K562 (cell line): ENCODE measurements at regions not wholly inside any gene's neighbourhood (a gene's known extent, or its start where the extent isn't known, plus 50 kb on each side); places are given as distances from the start of the nearest gene placed in this dataset.

Experiments used
- ATAC-seq: fragments of 200-7000 bp; cut with Tn5 transposase; 3 replicates; pipeline ENCODE4 v1.9.1; 2020; ENCODE audit warnings: moderate library complexity
- BruUV-seq: library from RNA; stranded (reverse); fragments of 400-500 nt; replicated peaks from 2 replicates; lab custom pipeline; 2021; lab: Mats Ljungman, UMichigan
- CTCF ChIA-PET: fragments of 300-600 bp; formaldehyde crosslinking; extraction: SDS; loops from one replicate; lab custom pipeline; 2021; ENCODE audit warnings: low intra/inter-chr PET ratio; lab: Yijun Ruan, JAX
- POLR2A ChIA-PET: fragments of 300-600, 350-650 bp; sonication (Branson Sonifier 250); formaldehyde crosslinking; extraction: SDS; loops from one replicate; lab custom pipeline; 2021; ENCODE audit warnings: antibody characterized with exemption, inconsistent platforms; lab: Yijun Ruan, JAX
- DNase-seq, 4 experiments: peaks; one replicate each; pipeline versions ENCODE4 v3.0.0 to v3.0.0-alpha.2; 2011 to 2018; ENCODE audit warnings: low spot score in 3 of 4, mixed read lengths in 3 of 4; ENCODE audit errors: extremely low read depth in 1 of 4
- FAIRE-seq: peaks from 2 replicates; lab custom pipeline; 2011; peaks lifted over from hg19 to GRCh38; lab: Jason Lieb, UNC
- H2AFZ ChIP-seq: 2 replicates; pipeline ENCODE4 v1.6.0; 2011; ENCODE audit warnings: low read depth, low read length, control low read depth, inconsistent platforms
- H3K27ac ChIP-seq: fragments of 200-600 bp; 3 replicates; pipeline ENCODE4 v1.8.0; 2011; ENCODE audit warnings: low read depth, mild to moderate bottlenecking, control low read depth, inconsistent platforms, low read length, moderate library complexity, mixed read lengths; ENCODE audit errors: extremely low read depth
- H3K27me3 ChIP-seq, 2 experiments: fragments of 300-600 bp in 1 of 2; 2 replicates in 1 of 2; 3 replicates in 1 of 2; pipeline versions ENCODE4 v1.6.0 to v1.8.0; 2011; ENCODE audit warnings: inconsistent platforms in 2 of 2, low read length in 2 of 2, mild to moderate bottlenecking in 1 of 2, mixed read lengths in 1 of 2, moderate library complexity in 1 of 2; ENCODE audit not compliant: control insufficient read depth in 2 of 2, insufficient read depth in 2 of 2
- H3K36me3 ChIP-seq: fragments of 300-600 bp; 3 replicates; pipeline ENCODE4 v1.8.0; 2011; ENCODE audit warnings: mild to moderate bottlenecking, low read length, inconsistent platforms; ENCODE audit not compliant: control insufficient read depth, insufficient read depth
- H3K4me1 ChIP-seq, 2 experiments: fragments of 200-600 bp in 1 of 2; replicated peaks in 1 of 2; 2 replicates in 1 of 2; 3 replicates in 1 of 2; pipeline versions ENCODE4 v1.5.1 to v1.8.0; 2011; ENCODE audit warnings: inconsistent platforms in 2 of 2, low read length in 2 of 2, mild to moderate bottlenecking in 1 of 2, mixed read lengths in 1 of 2, moderate library complexity in 1 of 2; ENCODE audit not compliant: control insufficient read depth in 2 of 2, insufficient read depth in 2 of 2
- H3K4me2 ChIP-seq: 2 replicates; pipeline ENCODE4 v1.6.1; 2011; ENCODE audit warnings: low read length, control low read depth, inconsistent platforms, mixed read lengths; ENCODE audit not compliant: insufficient read depth
- H3K4me3 ChIP-seq: fragments of 200-600 bp; sonication (generic), shearing (Covaris generic); 2 replicates; pipeline ENCODE4 v1.5.1; 2016; ENCODE audit warnings: control low read depth, inconsistent platforms
- H3K79me2 ChIP-seq: fragments of 200-600 bp; 3 replicates; pipeline ENCODE4 v1.8.0; 2011; ENCODE audit warnings: low read length, inconsistent platforms; ENCODE audit not compliant: control insufficient read depth, insufficient read depth
- H3K9ac ChIP-seq, 2 experiments: 2 replicates each; pipeline versions ENCODE4 v1.6.0 to v1.6.1; 2011; ENCODE audit warnings: low read depth in 2 of 2, low read length in 2 of 2, control low read depth in 1 of 2, inconsistent platforms in 1 of 2, mild to moderate bottlenecking in 1 of 2, mixed read lengths in 1 of 2; ENCODE audit not compliant: insufficient read depth in 1 of 2
- H3K9me1 ChIP-seq: one replicate; pipeline ENCODE4 v1.6.0; 2011; ENCODE audit warnings: inconsistent platforms, mild to moderate bottlenecking, low read length, moderate library complexity; ENCODE audit not compliant: control insufficient read depth, insufficient read depth
- H3K9me3 ChIP-seq: replicated peaks from 2 replicates; pipeline ENCODE4 v1.5.1; 2011; ENCODE audit warnings: low read depth, low read length, inconsistent platforms; ENCODE audit not compliant: control insufficient read depth, insufficient read depth
- H4K20me1 ChIP-seq: replicated peaks from 2 replicates; pipeline ENCODE4 v1.6.1; 2011; ENCODE audit warnings: low read length, inconsistent platforms, mixed read lengths; ENCODE audit not compliant: control insufficient read depth, insufficient read depth
- ATF7 ChIP-seq: fragments of 450-650 bp; IDR thresholded peaks from 2 replicates; pipeline ENCODE4 v1.7.1; 2014; ENCODE audit warnings: mild to moderate bottlenecking, moderate library complexity
- CBX2 ChIP-seq: fragments of 200-600 bp; sonication (generic); IDR thresholded peaks from one replicate; pipeline ENCODE4 v1.6.1; 2012; ENCODE audit warnings: mild to moderate bottlenecking, low read length, inconsistent platforms; ENCODE audit not compliant: insufficient read depth, poor library complexity, severe bottlenecking
- CHD4 ChIP-seq: fragments of 200-600 bp; sonication (generic); IDR thresholded peaks from 3 replicates; pipeline ENCODE4 v1.6.1; 2012; ENCODE audit warnings: low read depth, mild to moderate bottlenecking, mixed read lengths, low read length, inconsistent platforms; ENCODE audit not compliant: insufficient read depth, insufficient replicate concordance, poor library complexity, severe bottlenecking
- MEF2A ChIP-seq: IDR thresholded peaks from 2 replicates; pipeline ENCODE4 v1.6.1; 2011; ENCODE audit warnings: low read depth, mild to moderate bottlenecking, low read length, moderate library complexity; ENCODE audit not compliant: control insufficient read depth
- SMARCB1 ChIP-seq: IDR thresholded peaks from 2 replicates; pipeline ENCODE4 v1.6.1; 2011; ENCODE audit warnings: improper control_type of control experiment, low read depth; ENCODE audit not compliant: insufficient read length
- TAF15 ChIP-seq: fragments of 200-400 bp; formaldehyde crosslinking; IDR thresholded peaks from 2 replicates; pipeline ENCODE4 v1.6.1; 2017; ENCODE audit warnings: mild to moderate bottlenecking, low read depth, low read length, moderate library complexity
- ZC3H8 ChIP-seq: fragments of 450-650 bp; IDR thresholded peaks from 2 replicates; pipeline ENCODE4 v1.6.1; 2017
- ZNF212 ChIP-seq: fragments of 450-650 bp; formaldehyde crosslinking; IDR thresholded peaks from 2 replicates; pipeline ENCODE4 v1.4.0; 2020; ENCODE audit warnings: mild to moderate bottlenecking
- ZNF695 ChIP-seq: fragments of 450-650 bp; formaldehyde crosslinking; IDR thresholded peaks from 2 replicates; pipeline ENCODE4 v1.4.0; 2020; ENCODE audit warnings: mild to moderate bottlenecking, moderate library complexity
- ZNF785 ChIP-seq: fragments of 250-450 bp; sonication (Bioruptor Pico); IDR thresholded peaks from 2 replicates; pipeline ENCODE4 v1.4.0; 2020; ENCODE audit warnings: mild to moderate bottlenecking
- WGBS: fragments of 100-300 bp; shearing (Covaris generic); methylation state at CpG from one replicate; pipeline ENCODE4 v1.1.6; 2016; ENCODE audit warnings: low coverage, mixed read lengths; ENCODE audit not compliant: insufficient coverage; ENCODE audit errors: missing lambda C conversion rate; 5-methylcytosine and 5-hydroxymethylcytosine counted together
- in situ Hi-C: fragments of 300-500 bp; cut with MboI; formaldehyde crosslinking; loops from 4 replicates; pipeline ENCODE4 v1.15.0; 2018; ENCODE audit warnings: inconsistent platforms, mixed read lengths
- intact Hi-C: fragments of 100-400 bp; cut with micrococcal nuclease; formaldehyde crosslinking; loops from 2 replicates; pipeline ENCODE4 v1.14.2; 2022
- TF ChIP-seq, protein P1 (sequence below): sonication (generic); formaldehyde crosslinking; IDR thresholded peaks from 2 replicates; pipeline ENCODE4 v1.8.0; 2022; ENCODE audit warnings: mild to moderate bottlenecking, missing genetic modification reagents
- TF ChIP-seq, protein P2 (sequence below), 2 experiments: fragments of 450-650 bp in 1 of 2; sonication (generic) in 1 of 2; formaldehyde crosslinking in 1 of 2; IDR thresholded peaks in 1 of 2; conservative IDR thresholded peaks in 1 of 2; 2 replicates each; pipeline versions ENCODE4 v1.6.1 to v1.8.1; 2016 to 2023; ENCODE audit warnings: mild to moderate bottlenecking in 2 of 2, moderate library complexity in 2 of 2, inconsistent platforms in 1 of 2, missing genetic modification reagents in 1 of 2
- TF ChIP-seq, protein P3 (sequence below): IDR thresholded peaks from 2 replicates; pipeline ENCODE4 v1.6.1; 2014; ENCODE audit warnings: antibody characterized with exemption
- TF ChIP-seq, protein P4 (sequence below), 2 experiments: fragments of 450-650 bp; conservative IDR thresholded peaks; 2 replicates each; pipeline ENCODE4 v1.6.1; 2017; ENCODE audit warnings: mild to moderate bottlenecking in 2 of 2, moderate library complexity in 2 of 2
- TF ChIP-seq, protein P5 (sequence below): sonication (generic); formaldehyde crosslinking; IDR thresholded peaks from 2 replicates; pipeline ENCODE4 v1.8.0; 2022; ENCODE audit warnings: missing genetic modification reagents, mild to moderate bottlenecking, borderline replicate concordance
- TF ChIP-seq, protein P6 (sequence below): fragments of 450-650 bp; formaldehyde crosslinking; IDR thresholded peaks from 2 replicates; pipeline ENCODE4 v1.4.0; 2020; ENCODE audit warnings: mild to moderate bottlenecking, moderate library complexity

DNA sequence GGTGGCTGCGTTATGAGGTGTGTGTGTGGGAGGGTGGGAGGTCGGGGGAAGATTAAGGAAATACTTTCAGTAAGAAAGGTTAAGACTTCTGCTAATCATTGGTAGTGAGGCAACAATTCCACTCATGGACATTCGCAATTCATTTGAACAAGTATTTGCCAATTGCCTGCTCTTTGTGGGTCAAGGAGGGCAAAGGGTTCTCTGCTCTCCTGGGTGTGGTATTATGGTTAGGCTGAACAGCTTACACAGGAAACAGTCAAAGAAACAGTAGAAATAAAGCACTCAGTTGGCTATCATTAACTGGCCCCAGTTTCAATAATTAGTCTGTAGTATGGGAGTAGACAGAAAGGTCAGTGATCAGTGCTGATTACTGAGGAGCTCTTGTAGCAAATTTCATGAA lies 357.0 kb upstream of the FANCL start:
- BruUV-seq: no TSS peak
- no peaks in the 10 kb centered on the region; a peak in 1 of 5 replicates for H3K4me1 ChIP-seq
- TF ChIP-seq, protein P1, sequence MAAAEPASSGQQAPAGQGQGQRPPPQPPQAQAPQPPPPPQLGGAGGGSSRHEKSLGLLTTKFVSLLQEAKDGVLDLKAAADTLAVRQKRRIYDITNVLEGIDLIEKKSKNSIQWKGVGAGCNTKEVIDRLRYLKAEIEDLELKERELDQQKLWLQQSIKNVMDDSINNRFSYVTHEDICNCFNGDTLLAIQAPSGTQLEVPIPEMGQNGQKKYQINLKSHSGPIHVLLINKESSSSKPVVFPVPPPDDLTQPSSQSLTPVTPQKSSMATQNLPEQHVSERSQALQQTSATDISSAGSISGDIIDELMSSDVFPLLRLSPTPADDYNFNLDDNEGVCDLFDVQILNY (CRISPR knock-in tag): no peak
- TF ChIP-seq, protein P2, sequence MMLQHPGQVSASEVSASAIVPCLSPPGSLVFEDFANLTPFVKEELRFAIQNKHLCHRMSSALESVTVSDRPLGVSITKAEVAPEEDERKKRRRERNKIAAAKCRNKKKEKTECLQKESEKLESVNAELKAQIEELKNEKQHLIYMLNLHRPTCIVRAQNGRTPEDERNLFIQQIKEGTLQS (IDR thresholded peaks at IDR 0.05): no peak
- TF ChIP-seq, protein P2 (CRISPR knock-in tag; conservative IDR thresholded peaks at IDR 0.05): no peak
- TF ChIP-seq, protein P3, sequence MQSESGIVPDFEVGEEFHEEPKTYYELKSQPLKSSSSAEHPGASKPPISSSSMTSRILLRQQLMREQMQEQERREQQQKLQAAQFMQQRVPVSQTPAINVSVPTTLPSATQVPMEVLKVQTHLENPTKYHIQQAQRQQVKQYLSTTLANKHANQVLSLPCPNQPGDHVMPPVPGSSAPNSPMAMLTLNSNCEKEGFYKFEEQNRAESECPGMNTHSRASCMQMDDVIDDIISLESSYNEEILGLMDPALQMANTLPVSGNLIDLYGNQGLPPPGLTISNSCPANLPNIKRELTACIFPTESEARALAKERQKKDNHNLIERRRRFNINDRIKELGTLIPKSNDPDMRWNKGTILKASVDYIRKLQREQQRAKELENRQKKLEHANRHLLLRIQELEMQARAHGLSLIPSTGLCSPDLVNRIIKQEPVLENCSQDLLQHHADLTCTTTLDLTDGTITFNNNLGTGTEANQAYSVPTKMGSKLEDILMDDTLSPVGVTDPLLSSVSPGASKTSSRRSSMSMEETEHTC: no peak
- TF ChIP-seq CHD4 (no peak), ZNF695 (no peak), SMARCB1 (no peak), ZNF785 (no peak), MEF2A (no peak), ZC3H8 (no peak), TAF15 (no peak), CBX2 (no peak), ZNF212 (no peak), ATF7 (no peak)
- TF ChIP-seq, protein P4, sequence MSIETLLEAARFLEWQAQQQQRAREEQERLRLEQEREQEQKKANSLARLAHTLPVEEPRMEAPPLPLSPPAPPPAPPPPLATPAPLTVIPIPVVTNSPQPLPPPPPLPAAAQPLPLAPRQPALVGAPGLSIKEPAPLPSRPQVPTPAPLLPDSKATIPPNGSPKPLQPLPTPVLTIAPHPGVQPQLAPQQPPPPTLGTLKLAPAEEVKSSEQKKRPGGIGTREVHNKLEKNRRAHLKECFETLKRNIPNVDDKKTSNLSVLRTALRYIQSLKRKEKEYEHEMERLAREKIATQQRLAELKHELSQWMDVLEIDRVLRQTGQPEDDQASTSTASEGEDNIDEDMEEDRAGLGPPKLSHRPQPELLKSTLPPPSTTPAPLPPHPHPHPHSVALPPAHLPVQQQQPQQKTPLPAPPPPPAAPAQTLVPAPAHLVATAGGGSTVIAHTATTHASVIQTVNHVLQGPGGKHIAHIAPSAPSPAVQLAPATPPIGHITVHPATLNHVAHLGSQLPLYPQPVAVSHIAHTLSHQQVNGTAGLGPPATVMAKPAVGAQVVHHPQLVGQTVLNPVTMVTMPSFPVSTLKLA (conservative IDR thresholded peaks at IDR 0.05): no peak
- TF ChIP-seq, protein P5, sequence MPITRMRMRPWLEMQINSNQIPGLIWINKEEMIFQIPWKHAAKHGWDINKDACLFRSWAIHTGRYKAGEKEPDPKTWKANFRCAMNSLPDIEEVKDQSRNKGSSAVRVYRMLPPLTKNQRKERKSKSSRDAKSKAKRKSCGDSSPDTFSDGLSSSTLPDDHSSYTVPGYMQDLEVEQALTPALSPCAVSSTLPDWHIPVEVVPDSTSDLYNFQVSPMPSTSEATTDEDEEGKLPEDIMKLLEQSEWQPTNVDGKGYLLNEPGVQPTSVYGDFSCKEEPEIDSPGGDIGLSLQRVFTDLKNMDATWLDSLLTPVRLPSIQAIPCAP: no peak
- TF ChIP-seq, protein P6, sequence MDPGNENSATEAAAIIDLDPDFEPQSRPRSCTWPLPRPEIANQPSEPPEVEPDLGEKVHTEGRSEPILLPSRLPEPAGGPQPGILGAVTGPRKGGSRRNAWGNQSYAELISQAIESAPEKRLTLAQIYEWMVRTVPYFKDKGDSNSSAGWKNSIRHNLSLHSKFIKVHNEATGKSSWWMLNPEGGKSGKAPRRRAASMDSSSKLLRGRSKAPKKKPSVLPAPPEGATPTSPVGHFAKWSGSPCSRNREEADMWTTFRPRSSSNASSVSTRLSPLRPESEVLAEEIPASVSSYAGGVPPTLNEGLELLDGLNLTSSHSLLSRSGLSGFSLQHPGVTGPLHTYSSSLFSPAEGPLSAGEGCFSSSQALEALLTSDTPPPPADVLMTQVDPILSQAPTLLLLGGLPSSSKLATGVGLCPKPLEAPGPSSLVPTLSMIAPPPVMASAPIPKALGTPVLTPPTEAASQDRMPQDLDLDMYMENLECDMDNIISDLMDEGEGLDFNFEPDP (CRISPR knock-in tag): no peak

More for the DNA sequence above, 357.0 kb upstream of the FANCL start:
- H3K9me3 ChIP-seq: no peaks in the 10 kb centered on the region
- intact Hi-C loops (no loop called here), in situ Hi-C loops (no loop called here)
- FAIRE-seq: no peak
- H3K27me3 ChIP-seq: no peaks in the 10 kb centered on the region
- no peaks in the 10 kb centered on the region for H3K9me1 ChIP-seq
- 63% methylated on average over 3 of the region's 3 CpGs for WGBS
- H2AFZ ChIP-seq: no peak overlapping the region
- ATAC-seq: no peak
- no peak overlapping the region for H3K9ac ChIP-seq
- ChIA-PET POLR2A (no interaction called here), CTCF (no interaction called here)
- H3K4me3 ChIP-seq: no peak overlapping the region
- no peaks in the 10 kb centered on the region for H4K20me1 ChIP-seq
- H3K36me3 ChIP-seq: no peaks in the 10 kb centered on the region
- H3K4me2 ChIP-seq: no peak overlapping the region
- no peak overlapping the region for H3K27ac ChIP-seq
- DNase-seq: no peak
- H3K79me2 ChIP-seq: no peaks in the 10 kb centered on the region
